Natural killer cell (primary cell): ENCODE measurements at regions not wholly inside any gene's neighbourhood (a gene's known extent, or its start where the extent isn't known, plus 50 kb on each side); places are given as distances from the start of the nearest gene placed in this dataset.

ENCODE experiments used
- ATAC-seq, 3 donors: fragments of 150-1000 bp in 2 of 3; fragments of 200-7000 bp in 1 of 3; cut with Tn5 transposase; 1 replicate in 1 of 3; 2 replicates in 2 of 3; pipeline ENCODE4 v1.10.0; 2021; ENCODE audit warnings: mild to moderate bottlenecking in 2 of 3, moderate library complexity in 2 of 3
- DNase-seq, 2 donors: peaks; one replicate each; pipeline versions ENCODE4 v3.0.0 to v3.0.0-alpha.2; 2013 to 2021; ENCODE audit warnings: mixed read lengths in 1 of 2
- H3K27ac ChIP-seq: one replicate; pipeline ENCODE4 v1.5.1; 2013; ENCODE audit warnings: mild to moderate bottlenecking, low read length
- H3K27me3 ChIP-seq: one replicate; pipeline ENCODE4 v1.6.1; 2013; ENCODE audit warnings: low read length; ENCODE audit not compliant: control insufficient read depth, insufficient read depth
- H3K36me3 ChIP-seq: one replicate; pipeline ENCODE4 v1.6.1; 2013; ENCODE audit warnings: low read length; ENCODE audit not compliant: control insufficient read depth, insufficient read depth
- H3K4me1 ChIP-seq: one replicate; pipeline ENCODE4 v1.6.1; 2013; ENCODE audit warnings: low read length; ENCODE audit not compliant: control insufficient read depth, insufficient read depth
- H3K4me3 ChIP-seq: one replicate; pipeline ENCODE4 v1.5.1; 2013; ENCODE audit warnings: low read length
- H3K9me3 ChIP-seq: one replicate; pipeline ENCODE4 v1.6.1; 2013; ENCODE audit warnings: low read length; ENCODE audit not compliant: control insufficient read depth, insufficient read depth
- H3K27ac Mint-ChIP-seq, 2 donors: one replicate each; pipeline ENCODE4 v1.8.0; 2022; ENCODE audit warnings: mild to moderate bottlenecking in 2 of 2, mixed read lengths in 2 of 2, moderate library complexity in 1 of 2
- H3K27me3 Mint-ChIP-seq, 2 donors: one replicate each; pipeline ENCODE4 v1.8.0; 2022; ENCODE audit warnings: low read depth in 2 of 2, mixed read lengths in 2 of 2
- H3K36me3 Mint-ChIP-seq: one replicate; pipeline ENCODE4 v1.8.0; 2022; ENCODE audit warnings: mixed read lengths
- H3K4me1 Mint-ChIP-seq, 2 donors: one replicate each; pipeline ENCODE4 v1.8.0; 2022; ENCODE audit warnings: mixed read lengths in 2 of 2
- H3K4me3 Mint-ChIP-seq: one replicate; pipeline ENCODE4 v1.8.0; 2022; ENCODE audit warnings: mild to moderate bottlenecking, moderate library complexity, mixed read lengths
- H3K9me3 Mint-ChIP-seq, 2 donors: one replicate each; pipeline ENCODE4 v1.8.0; 2022; ENCODE audit warnings: mixed read lengths in 2 of 2
- WGBS: methylation state at CpG from one replicate; pipeline ENCODE4 v1.1.7; 2013; ENCODE audit warnings: missing lambda C conversion rate; ENCODE audit not compliant: insufficient coverage; 5-methylcytosine and 5-hydroxymethylcytosine counted together
- intact Hi-C: fragments of 100-400 bp; cut with micrococcal nuclease; formaldehyde crosslinking; loops from one replicate; pipeline ENCODE4 v1.14.2; 2022
- TF ChIP-seq, protein P1 (sequence below): fragments of 200-600 bp; IDR thresholded peaks from one replicate; pipeline ENCODE4 v1.8.0; 2022; ENCODE audit warnings: antibody characterized with exemption

DNA sequence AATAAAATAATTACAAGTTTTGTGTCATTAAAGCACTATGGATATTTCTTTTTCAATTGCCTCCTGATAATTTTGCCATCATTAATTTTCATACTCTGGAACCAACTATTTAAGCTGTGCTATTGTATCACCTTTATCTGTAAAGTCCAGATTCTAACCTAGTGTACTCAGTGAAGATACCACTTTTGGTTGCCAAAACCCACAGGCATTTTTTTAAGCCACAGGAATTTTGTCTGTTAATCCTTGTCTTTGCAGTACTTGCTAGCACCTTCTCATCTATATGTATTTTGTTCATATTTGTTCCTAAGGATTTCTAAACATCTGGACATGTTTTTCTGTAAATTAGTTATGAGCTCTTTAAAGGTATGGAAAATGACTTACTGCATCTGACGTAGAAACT, 481.4 kb upstream of the DAB2 start:
- Mint-ChIP-seq H3K27me3 (peaks cover 6 to 47% of the 10 kb centered on the region in 2 donors), H3K9me3 (no peaks in the 10 kb centered on the region), H3K36me3 (no peaks in the 10 kb centered on the region), H3K4me3 (no peak overlapping the region), H3K4me1 (no peaks in the 10 kb centered on the region), H3K27ac (no peak overlapping the region)
- peaks cover 3% of the 10 kb centered on the region for H3K27me3 ChIP-seq
- H3K4me3 ChIP-seq = no peak overlapping the region
- intact Hi-C loops = no loop called here
- DNase-seq = no peak
- no CpG with 5 or more reads among the region's 1 CpG for WGBS
- no peaks in the 10 kb centered on the region for H3K9me3 ChIP-seq
- TF ChIP-seq, protein P1, sequence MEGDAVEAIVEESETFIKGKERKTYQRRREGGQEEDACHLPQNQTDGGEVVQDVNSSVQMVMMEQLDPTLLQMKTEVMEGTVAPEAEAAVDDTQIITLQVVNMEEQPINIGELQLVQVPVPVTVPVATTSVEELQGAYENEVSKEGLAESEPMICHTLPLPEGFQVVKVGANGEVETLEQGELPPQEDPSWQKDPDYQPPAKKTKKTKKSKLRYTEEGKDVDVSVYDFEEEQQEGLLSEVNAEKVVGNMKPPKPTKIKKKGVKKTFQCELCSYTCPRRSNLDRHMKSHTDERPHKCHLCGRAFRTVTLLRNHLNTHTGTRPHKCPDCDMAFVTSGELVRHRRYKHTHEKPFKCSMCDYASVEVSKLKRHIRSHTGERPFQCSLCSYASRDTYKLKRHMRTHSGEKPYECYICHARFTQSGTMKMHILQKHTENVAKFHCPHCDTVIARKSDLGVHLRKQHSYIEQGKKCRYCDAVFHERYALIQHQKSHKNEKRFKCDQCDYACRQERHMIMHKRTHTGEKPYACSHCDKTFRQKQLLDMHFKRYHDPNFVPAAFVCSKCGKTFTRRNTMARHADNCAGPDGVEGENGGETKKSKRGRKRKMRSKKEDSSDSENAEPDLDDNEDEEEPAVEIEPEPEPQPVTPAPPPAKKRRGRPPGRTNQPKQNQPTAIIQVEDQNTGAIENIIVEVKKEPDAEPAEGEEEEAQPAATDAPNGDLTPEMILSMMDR = no peak
- no peaks in the 10 kb centered on the region for H3K4me1 ChIP-seq
- H3K27ac ChIP-seq = no peak overlapping the region
- ATAC-seq = no peak
- H3K36me3 ChIP-seq = no peaks in the 10 kb centered on the region

GRCh38 chr5:39905356-39905755, 480.6 kb upstream of the DAB2 start:
- intact Hi-C loops = no loop called here
- Mint-ChIP-seq H3K4me3 (no peak overlapping the region), H3K27me3 (peaks cover 6 to 47% of the 10 kb centered on the region in 2 donors), H3K4me1 (no peaks in the 10 kb centered on the region), H3K9me3 (no peaks in the 10 kb centered on the region), H3K36me3 (no peaks in the 10 kb centered on the region), H3K27ac (no peak overlapping the region)
- Histone ChIP-seq H3K27ac (no peak overlapping the region), H3K9me3 (no peaks in the 10 kb centered on the region), H3K36me3 (no peaks in the 10 kb centered on the region), H3K4me1 (no peaks in the 10 kb centered on the region), H3K4me3 (no peak overlapping the region), H3K27me3 (peaks cover 5% of the 10 kb centered on the region)
- ATAC-seq = no peak
- 88% methylated on average over 3 of the region's 4 CpGs for WGBS
- TF ChIP-seq, protein P1 = no peak
- DNase-seq = no peak

GRCh38 chr5:39902626-39903025, 477.8 kb upstream of the DAB2 start:
- Mint-ChIP-seq H3K27ac (no peak overlapping the region), H3K9me3 (no peaks in the 10 kb centered on the region), H3K4me3 (no peak overlapping the region), H3K4me1 (no peaks in the 10 kb centered on the region), H3K36me3 (no peaks in the 10 kb centered on the region), H3K27me3 (peaks cover 10 to 35% of the 10 kb centered on the region in 2 donors)
- Histone ChIP-seq H3K9me3 (no peaks in the 10 kb centered on the region), H3K27me3 (peaks cover 5% of the 10 kb centered on the region), H3K4me1 (no peaks in the 10 kb centered on the region), H3K36me3 (no peaks in the 10 kb centered on the region), H3K4me3 (no peak overlapping the region), H3K27ac (no peak overlapping the region)
- intact Hi-C loops = no loop called here
- WGBS = 90% methylated on average over 2 of the region's 2 CpGs
- no peak for ATAC-seq
- DNase-seq = no peak
- TF ChIP-seq, protein P1 = no peak

DNA sequence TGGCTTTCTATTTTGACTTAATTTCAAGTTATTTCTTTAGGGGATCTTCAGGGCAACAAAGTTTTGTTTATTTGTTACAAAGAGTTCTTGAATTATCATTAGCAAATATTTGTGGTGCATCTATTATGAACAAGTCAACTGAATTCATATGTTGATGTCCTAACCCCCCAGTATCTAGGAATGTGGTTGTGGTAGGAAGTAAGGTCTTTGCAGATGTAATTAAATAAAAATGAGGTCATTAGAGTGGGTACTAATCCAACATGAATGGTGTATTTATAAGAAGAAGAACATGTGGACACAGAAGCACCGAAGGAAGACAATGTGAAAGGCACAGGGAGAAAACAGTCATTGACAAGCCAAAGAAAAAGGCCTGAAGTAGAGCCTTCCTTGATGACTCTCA, 474.0 kb upstream of the DAB2 start:
- no peak for ATAC-seq
- no peaks in the 10 kb centered on the region for H3K4me1 Mint-ChIP-seq
- no peaks in the 10 kb centered on the region for H3K36me3 ChIP-seq
- H3K9me3 ChIP-seq = no peaks in the 10 kb centered on the region
- no peak overlapping the region for H3K27ac Mint-ChIP-seq
- TF ChIP-seq, protein P1 = no peak
- no peaks in the 10 kb centered on the region for H3K9me3 Mint-ChIP-seq
- H3K27me3 ChIP-seq = peaks cover 5% of the 10 kb centered on the region
- no peak for DNase-seq
- no peaks in the 10 kb centered on the region for H3K36me3 Mint-ChIP-seq
- peaks cover 13 to 27% of the 10 kb centered on the region in 2 donors for H3K27me3 Mint-ChIP-seq
- no peak overlapping the region for H3K4me3 Mint-ChIP-seq
- no peaks in the 10 kb centered on the region for H3K4me1 ChIP-seq
- 80% methylated on average over 1 of the region's 1 CpG for WGBS
- H3K4me3 ChIP-seq = no peak overlapping the region
- no peak overlapping the region for H3K27ac ChIP-seq
- intact Hi-C loops = no loop called here
